Suppressor macrophage treated with lipopolysaccharide for 4 hours (primary cell): ENCODE measurements at regions not wholly inside any gene's neighbourhood (a gene's known extent, or its start where the extent isn't known, plus 50 kb on each side); places are given as distances from the start of the nearest gene placed in this dataset.
"Not testable (repeated sequence)": the region's sequence is repeated elsewhere in the genome, so short reads cannot be mapped to it uniquely, and the experiment has no call there.

ENCODE experiments used
- DNase-seq: peaks from one replicate; pipeline ENCODE4 v3.0.0-alpha.2; 2020

DNA sequence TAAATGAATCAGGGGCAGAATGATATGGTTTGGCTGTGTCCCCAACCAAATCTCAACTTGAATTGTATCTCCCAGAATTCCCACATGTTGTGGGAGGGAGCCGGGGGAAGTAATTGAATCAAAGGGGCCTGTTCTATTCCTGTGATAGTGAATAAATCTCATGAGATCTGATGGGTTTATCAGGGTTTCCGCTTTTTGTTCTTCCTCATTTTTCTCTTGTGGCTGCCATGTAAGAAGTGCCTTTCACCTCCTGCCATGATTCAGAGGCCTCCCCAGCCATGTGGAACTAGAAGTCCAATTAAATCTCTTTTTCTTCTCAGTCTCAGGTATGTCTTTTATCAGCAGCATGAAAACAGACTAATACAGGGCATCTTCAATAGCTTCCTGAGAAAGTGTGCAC, 107.0 kb downstream of the OTUD1 start:
- DNase-seq: not testable (repeated sequence)

DNA sequence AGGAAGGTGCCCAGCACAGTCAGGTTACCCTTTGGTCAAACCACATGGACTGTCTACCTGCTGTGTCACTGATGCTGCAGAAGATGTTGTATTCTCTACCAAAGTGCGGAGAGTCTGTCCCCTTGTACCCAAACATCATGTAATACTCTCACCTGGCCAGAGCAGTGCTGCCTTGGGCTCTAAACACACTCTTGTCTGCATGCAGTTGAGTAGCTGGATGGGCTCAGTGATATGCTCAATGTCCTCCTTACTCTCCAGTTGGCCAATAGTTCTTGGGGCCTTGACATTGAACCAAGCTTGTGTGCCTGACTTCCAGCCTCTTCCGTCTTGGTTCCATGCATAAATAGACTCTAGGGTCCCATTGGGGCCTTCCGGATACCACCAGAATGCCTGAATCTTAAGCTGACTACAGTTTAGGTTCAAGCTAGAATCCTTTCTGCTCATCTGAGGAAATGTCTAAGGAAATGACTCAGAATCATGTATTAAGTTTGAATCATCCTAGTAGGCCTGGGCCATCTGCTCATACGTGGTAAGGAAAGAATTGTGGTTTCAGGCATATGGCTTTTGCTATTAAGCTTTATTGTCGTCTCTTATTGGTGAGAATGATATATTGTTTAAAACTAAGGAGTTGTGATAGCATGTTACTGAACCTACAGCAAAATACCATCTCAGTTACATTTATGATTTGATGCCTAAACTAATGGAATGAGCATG, 118.0 kb downstream of the OTUD1 start:
- DNase-seq: peak; percentile 69

DNA sequence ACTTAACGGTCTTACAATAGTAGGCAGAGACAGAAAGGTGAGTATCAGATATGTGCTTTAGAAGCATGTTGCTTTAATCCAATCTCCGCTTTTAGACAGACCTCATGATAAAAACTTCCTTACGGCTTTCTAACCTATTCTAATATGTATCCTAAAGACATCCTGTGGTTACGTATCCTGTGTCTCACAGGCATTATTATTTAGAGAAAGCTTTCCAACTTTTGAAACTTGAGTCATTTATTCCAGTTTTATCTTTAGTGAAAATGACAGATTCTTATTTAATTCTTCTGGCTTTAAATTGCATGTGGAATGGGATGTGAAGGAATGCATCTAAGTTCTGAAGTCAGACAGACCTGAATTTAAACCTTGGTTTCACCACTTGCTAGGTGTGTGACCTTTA, 118.9 kb downstream of the OTUD1 start:
- DNase-seq: no peak

DNA sequence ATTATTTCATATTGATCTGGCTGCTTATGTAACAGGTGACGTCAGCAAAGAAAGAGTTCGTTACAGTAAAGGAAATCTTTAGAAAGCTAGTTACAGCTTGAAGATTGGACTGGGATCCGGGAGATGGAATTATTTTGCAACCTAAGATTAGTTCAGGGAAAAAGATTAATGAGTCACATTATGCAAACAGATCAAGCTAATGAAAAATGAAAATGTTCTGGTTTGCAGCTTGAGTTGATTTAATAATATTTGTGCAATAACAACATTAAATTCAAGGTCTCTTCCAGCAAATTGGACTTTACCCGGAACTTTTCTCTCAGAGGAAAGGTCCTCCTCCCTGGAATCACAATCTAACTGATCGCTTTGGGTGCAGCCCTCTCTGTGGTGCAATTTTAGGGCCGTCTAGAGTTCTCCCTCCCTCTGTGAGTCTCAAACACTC, 119.5 kb downstream of the OTUD1 start:
- no peak for DNase-seq

DNA sequence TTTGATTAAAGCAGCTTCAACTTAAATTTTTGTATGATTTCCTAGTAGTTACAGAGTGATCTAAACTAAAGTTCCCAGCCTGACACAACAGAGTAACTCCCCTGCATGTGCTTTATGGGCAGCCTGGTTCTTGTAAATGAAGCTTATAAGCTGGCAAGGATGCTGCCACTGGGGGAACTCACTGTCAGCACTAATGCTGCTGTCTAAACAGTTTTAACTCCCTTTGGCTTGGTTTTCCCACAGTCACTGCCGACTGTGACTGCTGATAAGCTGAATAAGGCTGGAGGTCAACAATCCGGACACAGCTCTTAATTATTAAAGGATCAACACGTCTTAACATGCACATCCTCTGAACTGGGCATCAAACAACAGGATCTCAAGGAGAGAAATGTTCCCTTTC, 130.1 kb downstream of the OTUD1 start:
- DNase-seq: no peak

DNA sequence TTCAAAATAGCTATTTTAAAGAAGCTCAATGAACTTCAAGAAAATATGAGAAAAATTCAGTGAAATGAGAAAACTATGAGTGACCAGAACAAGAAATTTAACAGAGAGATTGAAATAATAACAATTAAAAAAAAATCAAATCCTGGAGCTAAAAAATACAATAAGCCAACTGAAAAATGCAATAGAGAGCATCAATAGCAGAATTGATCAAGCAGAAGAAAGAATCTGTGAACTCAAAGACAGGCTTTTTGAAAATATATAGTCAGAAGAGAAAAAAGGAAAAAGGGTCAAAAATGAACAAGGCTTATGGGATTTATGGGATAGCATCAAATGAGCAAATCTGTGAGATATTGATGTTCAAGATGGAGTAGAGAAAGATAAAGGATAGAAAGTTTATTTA, 133.0 kb downstream of the OTUD1 start:
- no peak for DNase-seq

DNA sequence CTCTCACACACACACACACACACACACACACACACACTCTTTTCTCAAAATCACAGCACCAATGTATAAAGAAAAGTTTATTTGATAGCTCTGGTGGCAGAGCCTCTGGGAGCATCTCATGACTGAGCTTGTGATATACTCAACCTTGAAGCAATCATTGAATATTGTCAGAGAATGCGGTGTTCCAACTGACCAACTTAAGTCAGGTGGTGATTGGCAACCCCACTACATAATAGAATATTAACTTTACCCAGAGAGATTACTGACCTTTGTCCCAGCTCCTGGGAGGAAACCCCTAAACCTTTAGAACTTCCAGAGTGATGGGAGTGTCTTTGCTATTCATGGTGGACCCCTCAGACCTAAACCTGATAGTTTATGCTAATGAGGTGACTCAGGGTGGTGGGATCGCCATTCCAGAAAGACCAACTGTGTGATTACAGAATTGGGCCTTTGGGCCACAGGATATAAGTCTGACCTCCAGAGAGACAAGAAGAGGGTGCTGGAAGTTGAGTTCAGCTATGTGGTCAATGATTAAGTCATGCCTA, 143.1 kb downstream of the OTUD1 start:
- DNase-seq: no peak

DNA sequence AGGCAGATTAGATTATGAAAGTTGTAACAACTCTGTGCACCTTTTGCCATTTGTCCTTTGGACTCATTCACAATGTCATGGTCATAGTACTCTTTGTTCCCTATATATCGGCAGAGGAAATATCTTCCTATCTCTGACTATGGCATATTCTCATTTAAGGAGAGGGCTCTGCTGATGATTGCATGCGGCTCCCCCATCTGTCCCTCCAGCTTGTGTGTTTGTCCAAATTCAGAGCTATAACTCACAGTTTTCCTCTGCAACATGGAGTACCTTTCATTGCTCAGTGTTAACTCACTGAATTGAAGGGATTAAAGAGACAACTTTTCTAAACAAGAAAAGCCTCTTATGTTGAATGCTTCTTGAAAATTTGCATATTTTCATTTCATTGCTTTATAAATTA, 145.5 kb downstream of the OTUD1 start:
- DNase-seq: no peak

DNA sequence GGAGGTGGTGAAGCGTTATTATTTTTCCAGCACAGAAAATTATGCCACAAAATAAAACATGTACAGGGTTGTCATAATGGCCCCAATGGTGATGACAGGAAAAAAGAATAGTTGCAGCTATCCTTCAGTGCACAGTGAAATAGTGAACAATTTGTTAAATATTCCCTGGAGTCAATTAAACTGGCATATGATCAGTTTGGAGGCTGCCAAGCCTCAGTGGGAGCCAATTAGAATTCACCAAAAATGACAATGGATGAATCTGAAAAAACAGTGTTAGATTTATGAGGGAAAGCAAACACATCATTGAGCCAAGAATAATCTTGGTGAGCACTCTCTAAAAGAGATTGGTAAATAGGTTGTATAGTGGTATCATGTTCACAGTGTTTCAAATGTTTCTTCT, 146.3 kb downstream of the OTUD1 start:
- DNase-seq: no peak

DNA sequence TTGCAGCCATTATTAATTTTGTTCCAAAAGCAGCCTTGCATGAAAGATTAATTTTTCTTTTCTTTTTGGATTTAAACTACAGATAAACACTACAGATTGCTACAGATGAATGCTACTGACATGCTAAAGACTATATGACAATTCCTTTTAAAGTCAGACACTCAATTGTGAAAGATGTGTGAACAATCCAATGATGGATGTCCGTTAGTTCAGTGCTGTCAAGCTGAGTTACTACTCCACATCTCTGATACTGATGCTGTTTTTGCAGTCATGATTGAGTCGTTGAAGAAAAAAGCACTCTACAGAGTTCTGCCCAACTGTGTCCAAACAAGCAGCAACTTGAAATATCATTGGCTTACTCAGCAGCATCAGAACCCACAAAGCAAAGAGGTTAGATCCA, 146.8 kb downstream of the OTUD1 start:
- DNase-seq: no peak

DNA sequence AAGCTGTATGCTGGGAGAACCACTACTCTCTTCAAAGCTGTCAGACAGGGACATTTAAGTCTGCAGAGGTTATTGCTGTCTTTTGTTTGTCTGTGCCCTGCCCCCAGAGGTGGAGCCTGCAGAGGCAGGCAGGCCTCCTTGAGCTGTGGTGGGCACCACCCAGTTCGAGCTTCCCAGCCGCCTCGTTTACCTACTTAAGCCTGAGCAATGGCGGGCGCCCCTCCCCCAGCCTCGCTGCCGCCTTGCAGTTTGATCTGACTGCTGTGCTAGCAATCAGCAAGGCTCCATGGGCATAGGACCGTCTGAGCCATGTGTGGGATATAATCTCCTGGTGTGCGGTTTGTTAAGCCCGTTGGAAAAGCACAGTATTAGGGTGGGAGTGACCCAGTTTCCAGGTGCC, 156.4 kb downstream of the OTUD1 start:
- DNase-seq: not testable (repeated sequence)

DNA sequence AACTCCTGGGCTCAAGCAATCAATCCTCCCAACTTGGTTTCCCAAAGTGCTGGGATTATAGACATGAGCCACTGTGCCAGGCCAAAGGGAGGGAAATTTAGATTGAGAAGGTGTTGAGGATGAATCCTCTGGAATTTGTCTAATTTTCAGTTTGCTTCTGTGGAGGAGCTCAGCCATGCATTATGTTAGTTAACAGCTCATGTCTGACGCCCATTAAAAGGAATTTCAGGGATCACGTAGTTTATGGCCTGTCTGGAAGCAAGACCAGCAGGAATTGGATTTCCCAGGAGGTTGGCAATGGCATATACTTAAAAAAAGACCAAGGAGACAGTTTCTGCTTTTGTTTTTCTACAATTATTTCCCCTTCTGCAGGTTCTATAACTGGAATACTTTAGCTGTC, 165.7 kb downstream of the OTUD1 start:
- DNase-seq: no peak

DNA sequence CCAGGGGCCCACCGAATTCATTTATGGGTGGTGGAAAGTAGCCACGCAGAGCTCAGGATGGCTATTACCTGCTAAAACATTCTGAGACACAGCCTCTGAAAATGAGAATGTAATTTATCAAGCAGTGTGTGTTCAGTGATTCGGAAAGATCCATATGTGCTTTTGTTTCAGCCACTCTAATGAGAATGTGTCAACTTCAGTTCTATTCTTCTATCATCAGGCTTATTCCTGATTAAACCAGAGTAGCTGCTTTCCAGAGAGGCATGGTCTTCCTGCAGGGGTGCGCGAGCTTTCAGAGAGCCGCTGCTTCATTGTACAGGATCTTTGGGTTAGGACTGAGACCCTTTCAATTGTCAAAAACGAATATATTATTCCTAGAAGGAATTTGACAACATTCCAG, 167.6 kb downstream of the OTUD1 start:
- no peak for DNase-seq

DNA sequence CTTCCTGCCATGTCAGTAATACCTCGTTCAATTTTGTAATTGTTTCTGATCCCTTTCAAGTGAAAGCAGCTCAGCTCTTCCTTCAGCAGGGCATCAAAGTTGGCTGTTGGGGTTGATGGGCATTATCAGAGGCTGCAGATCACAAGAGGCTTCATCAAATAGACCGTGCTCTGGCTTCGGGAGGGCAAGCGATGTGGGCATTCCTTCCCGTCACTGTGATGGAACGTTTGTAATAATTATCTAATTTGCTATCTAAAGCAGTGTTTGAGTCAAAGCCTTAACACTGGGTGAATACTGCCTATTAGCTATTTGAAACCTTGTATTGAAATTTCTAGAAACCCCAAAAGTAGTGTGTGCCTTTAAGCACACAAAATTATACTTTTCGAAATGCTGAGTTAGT, 170.1 kb downstream of the OTUD1 start:
- no peak for DNase-seq

DNA sequence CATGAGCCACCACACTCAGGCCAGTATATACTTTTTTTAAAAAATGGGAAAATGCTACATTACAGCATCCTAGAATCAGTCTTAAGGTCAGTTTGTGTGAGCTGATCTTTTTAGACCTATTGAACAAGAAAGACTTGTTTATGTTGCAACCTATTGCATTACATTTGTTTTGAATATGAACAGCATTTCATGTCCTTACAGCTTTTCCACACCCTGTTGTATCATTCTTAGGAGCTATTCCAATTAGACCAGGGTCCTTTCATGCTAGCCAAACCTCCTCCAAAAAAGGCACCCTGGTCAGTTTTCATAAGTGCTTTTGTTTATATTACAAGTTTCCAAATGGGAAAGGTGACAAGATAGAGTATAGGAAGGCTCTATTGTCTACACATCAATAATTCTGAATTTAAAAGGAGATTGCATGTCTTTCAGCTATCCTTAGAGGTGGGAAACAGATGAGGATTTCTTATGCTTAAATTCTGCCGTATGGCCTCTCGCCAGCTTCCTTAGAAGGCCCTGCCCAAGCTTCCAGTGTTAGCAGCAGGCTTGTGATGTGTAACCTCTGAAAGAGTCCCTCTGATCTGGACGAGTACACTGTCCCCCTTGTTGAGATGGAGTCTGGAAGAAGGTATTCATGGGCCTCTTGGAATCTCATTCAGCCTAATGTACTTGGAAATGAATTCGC, 171.9 kb downstream of the OTUD1 start:
- DNase-seq: no peak

DNA sequence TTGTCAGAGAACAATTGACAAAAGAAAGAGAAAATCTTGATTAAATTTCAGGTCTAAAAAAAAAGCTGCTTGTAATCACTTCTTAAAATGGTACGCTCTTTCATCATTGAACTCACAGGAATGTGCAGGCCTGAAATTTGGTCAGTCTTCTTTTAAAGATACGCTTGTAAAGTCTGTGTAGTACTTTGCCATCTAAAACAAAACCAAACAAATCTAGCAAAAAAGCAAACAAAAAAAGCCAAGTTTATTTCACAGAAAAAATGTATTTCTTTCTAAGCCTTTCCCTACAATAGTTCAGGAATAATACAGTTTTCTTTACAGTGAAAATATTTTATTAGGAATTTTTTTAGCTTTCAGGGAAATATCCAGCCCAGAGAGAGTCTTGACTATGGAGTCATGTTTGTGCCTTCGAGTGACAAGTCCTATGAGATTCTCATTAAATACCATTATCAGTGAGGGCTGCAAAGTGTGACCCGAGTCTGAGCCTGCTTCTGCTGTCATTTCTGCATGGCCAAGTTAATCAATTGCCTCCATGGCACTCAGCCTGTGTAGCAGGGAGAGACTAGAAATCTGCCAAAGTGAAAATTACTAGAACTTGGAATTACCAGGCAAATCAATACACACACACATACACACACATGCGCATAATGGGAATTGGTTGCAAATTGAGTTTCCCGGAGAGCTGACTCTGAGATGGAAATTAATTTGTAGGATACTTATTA, 172.6 kb downstream of the OTUD1 start:
- no peak for DNase-seq

DNA sequence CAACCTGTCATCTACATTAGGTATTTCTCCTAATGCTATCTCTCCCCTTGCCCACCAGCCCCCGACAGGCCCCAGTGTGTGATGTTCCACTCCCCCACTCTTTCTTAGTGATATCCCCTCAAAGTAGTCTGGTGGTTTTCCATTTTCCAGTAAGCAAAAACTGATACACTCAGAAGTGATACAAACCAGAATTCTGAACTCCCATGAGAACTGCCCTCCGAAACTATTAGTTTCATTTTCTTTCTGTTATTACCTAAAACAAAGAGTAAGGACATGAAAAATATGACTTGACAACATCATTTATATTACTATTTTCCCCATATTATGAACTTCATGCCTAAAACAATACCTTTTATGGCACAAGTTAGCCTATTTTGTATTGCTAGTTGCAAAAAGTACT, 175.0 kb downstream of the OTUD1 start:
- DNase-seq: no peak

DNA sequence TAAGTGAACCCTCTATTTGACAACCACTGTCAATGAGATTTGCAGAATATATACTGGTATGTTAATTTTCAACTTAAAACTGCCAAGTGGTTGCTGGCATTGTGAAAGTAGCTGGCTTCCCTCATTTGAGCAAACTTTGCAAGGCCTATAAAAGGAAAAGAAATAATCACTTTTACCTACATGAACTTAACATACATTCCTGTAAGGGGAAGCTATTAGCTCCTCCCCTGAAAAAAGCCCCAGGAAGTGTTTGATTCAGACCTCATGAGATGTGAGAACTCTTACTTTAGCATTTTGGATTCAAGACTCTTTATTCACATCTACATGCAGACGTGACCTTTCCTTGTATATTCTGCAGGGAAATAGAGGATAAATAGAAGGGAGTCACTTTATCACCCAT, 175.6 kb downstream of the OTUD1 start:
- no peak for DNase-seq

DNA sequence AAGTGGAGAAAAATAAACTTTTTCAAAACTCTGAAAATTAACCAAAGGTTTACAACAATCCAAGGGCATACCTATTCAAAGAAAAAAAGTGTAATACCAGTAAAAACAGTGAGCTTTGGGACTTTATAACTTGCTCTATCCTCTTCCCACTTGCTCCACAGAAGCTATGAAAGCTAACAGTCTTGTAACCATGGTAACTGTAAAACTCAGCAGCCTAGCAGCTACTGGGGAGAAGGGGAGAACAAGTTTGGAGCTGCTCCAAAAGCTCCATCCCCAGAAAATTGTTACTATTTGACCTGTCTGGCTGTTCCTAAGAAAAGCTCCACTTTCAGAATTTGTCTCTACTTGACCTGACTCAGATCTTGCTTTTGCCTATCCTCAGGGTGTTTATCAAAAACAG, 191.5 kb downstream of the OTUD1 start:
- no peak for DNase-seq

DNA sequence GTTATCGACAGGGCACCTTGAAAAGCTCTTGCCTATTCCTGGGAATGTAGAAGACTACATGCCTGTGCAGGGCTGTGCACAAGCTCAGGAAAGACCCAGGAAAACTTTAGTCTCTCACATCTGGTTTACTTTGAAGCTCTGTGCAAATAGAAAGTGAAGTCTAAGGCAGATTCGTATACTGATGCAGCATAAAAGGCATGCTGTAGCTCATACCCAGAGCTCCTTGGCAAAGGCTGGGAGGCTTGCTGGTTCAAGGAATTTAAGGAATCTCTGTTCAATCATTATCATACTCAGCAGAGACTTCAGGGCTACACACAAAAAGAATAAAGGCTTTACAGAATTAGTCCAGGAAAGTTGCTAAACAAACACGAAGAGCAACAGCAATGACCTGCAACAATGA, 192.0 kb downstream of the OTUD1 start:
- no peak for DNase-seq

DNA sequence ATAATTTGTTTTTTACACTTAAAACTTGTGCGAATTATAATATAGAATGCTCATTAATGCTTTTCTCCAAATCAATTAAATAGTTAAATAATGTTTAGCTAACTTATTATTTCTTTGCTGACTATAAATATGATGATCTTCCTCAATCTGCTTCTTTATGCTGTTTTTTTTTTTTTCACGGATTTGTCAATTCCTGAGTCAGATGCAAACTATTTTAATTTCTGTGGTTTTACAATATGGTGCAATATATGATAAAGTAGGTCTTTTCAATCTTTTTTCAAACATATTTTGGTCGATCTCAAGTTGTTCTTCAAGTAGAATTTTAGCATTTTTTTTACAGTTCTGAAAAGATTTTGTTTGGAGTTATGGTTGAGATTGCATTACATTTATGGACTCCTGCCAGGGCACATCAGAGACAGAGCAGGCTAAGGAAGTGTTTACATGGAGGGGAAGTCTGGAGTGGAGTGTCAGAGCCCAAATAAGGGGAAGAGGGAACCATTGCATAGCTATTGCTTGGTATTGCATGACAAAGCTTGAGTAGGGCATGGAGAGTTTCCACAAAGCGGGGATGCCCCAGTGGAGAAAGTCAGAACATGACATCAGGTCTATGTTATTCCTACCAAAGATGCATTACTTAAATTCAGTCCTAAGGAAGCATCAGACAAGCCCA, 204.4 kb downstream of the OTUD1 start:
- DNase-seq: peak; percentile 95

DNA sequence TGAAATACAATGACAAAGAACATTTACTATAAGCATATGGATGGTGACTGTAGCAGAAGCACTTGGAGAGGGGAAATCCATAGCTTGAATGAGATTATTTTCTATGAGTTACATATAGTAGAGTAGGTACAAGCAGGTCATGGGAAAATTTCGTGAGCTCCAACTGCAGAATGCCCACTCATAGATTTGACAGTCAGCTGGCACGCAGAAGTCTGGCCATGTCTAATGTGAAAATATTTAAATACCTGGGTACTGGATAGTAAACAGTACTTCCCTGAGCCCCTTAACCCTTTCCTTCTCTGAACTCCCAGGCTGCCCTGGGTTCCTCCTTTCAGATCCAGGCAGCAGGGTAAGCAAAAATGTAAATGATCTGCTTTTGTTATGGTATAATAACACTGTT, 209.7 kb downstream of the OTUD1 start:
- DNase-seq: no peak

DNA sequence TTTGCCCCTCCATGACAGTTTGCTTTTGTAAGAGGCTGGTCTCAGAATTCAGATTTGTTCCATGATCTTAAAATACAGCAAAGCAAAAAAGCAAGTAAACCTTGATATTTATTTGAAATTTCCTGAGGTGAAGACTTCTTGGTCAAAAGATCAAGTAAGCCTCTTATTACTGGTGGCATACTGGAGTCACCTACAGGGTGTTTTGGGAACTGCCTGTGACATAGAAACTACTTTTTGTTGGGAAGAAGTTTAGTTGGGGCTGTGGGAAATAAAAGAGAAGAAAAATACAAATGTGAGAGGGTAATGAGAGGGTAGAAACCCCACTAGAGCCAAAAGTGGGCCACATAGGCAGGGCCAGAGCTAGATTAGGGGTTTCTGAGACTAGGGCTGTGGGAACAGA, 217.9 kb downstream of the OTUD1 start:
- DNase-seq: peak; percentile 56
